HepG2 (cell line): ENCODE measurements at regions not wholly inside any gene's neighbourhood (a gene's known extent, or its start where the extent isn't known, plus 50 kb on each side); places are given as distances from the start of the nearest gene placed in this dataset.

Source experiments
- BHLHE40 ChIP-seq: IDR thresholded peaks from 2 replicates; pipeline ENCODE4 v1.6.1; 2011; ENCODE audit warnings: low read length, improper control_type of control experiment
- EP300 ChIP-seq, 3 experiments: sonication (generic) in 1 of 3; formaldehyde crosslinking in 1 of 3; IDR thresholded peaks; 2 replicates each; pipeline versions ENCODE4 v1.5.1 to v1.6.1; 2011 to 2020; ENCODE audit warnings: low read depth in 2 of 3, low read length in 2 of 3, borderline replicate concordance in 1 of 3, improper control_type of control experiment in 1 of 3, mild to moderate bottlenecking in 1 of 3, missing genetic modification reagents in 1 of 3, moderate library complexity in 1 of 3
- FOXA3 ChIP-seq: IDR thresholded peaks from 2 replicates; pipeline ENCODE4 v1.6.1; 2016; ENCODE audit warnings: missing genetic modification reagents, missing compliant biosample characterization
- MYNN ChIP-seq: sonication (generic); formaldehyde crosslinking; IDR thresholded peaks from 2 replicates; pipeline ENCODE4 v1.4.0; 2020; ENCODE audit warnings: mild to moderate bottlenecking, low read depth, missing genetic modification reagents
- NR3C1 ChIP-seq: sonication (generic); formaldehyde crosslinking; IDR thresholded peaks from 2 replicates; pipeline ENCODE4 v1.4.0; 2020; ENCODE audit warnings: missing genetic modification reagents
- RCOR2 ChIP-seq: IDR thresholded peaks from 2 replicates; pipeline ENCODE4 v1.6.1; 2016; ENCODE audit warnings: missing biosample characterization, missing genetic modification reagents
- SYNCRIP ChIP-seq: fragments of 200-400 bp; formaldehyde crosslinking; IDR thresholded peaks from 2 replicates; pipeline ENCODE4 v1.6.1; 2018; ENCODE audit warnings: mild to moderate bottlenecking, low read depth, low read length; ENCODE audit not compliant: insufficient read depth
- TGIF2 ChIP-seq: IDR thresholded peaks from 2 replicates; pipeline ENCODE4 v1.6.1; 2016; ENCODE audit warnings: control low read depth, missing compliant biosample characterization
- THYN1 ChIP-seq: sonication (generic); formaldehyde crosslinking; IDR thresholded peaks from 2 replicates; pipeline ENCODE4 v1.8.1; 2023; ENCODE audit warnings: low read depth, mild to moderate bottlenecking, moderate library complexity, missing genetic modification reagents, borderline replicate concordance
- YY1 ChIP-seq: IDR thresholded peaks from 2 replicates; pipeline ENCODE4 v1.6.1; 2011; ENCODE audit warnings: low read length, low read depth, moderate library complexity, mild to moderate bottlenecking; ENCODE audit not compliant: insufficient read depth, insufficient replicate concordance
- ZNF747 ChIP-seq: sonication (generic); formaldehyde crosslinking; IDR thresholded peaks from 2 replicates; pipeline ENCODE4 v1.8.1; 2023; ENCODE audit warnings: missing genetic modification reagents, mild to moderate bottlenecking, borderline replicate concordance
- ZNF782 ChIP-seq: sonication (generic); formaldehyde crosslinking; IDR thresholded peaks from 2 replicates; pipeline ENCODE4 v1.4.0; 2020; ENCODE audit warnings: missing genetic modification reagents, mild to moderate bottlenecking, borderline replicate concordance
- ZNF841 ChIP-seq: sonication (generic); formaldehyde crosslinking; IDR thresholded peaks from 2 replicates; pipeline ENCODE4 v1.8.1; 2023; ENCODE audit warnings: missing genetic modification reagents, borderline replicate concordance
- TF ChIP-seq, protein P1 (sequence below): IDR thresholded peaks from 2 replicates; pipeline ENCODE4 v1.6.1; 2016; ENCODE audit warnings: mild to moderate bottlenecking
- TF ChIP-seq, protein P2 (sequence below): IDR thresholded peaks from 2 replicates; pipeline ENCODE4 v1.6.1; 2016; ENCODE audit warnings: low read depth, borderline replicate concordance
- TF ChIP-seq, protein P3 (sequence below): sonication (generic); formaldehyde crosslinking; IDR thresholded peaks from 2 replicates; pipeline ENCODE4 v1.4.0; 2020; ENCODE audit warnings: mild to moderate bottlenecking, missing genetic modification reagents
- TF ChIP-seq, protein P4 (sequence below): sonication (generic); formaldehyde crosslinking; IDR thresholded peaks from 2 replicates; pipeline ENCODE4 v1.4.0; 2020; ENCODE audit warnings: missing genetic modification reagents
- TF ChIP-seq, protein P5 (sequence below): sonication (generic); formaldehyde crosslinking; IDR thresholded peaks from 2 replicates; pipeline ENCODE4 v1.4.0; 2020; ENCODE audit warnings: mild to moderate bottlenecking, missing genetic modification reagents
- TF ChIP-seq, protein P6 (sequence below): sonication (generic); formaldehyde crosslinking; IDR thresholded peaks from 2 replicates; pipeline ENCODE4 v1.5.0; 2020; ENCODE audit warnings: mild to moderate bottlenecking, low read depth, missing genetic modification reagents, borderline replicate concordance
- TF ChIP-seq, protein P7 (sequence below): sonication (generic); formaldehyde crosslinking; IDR thresholded peaks from 2 replicates; pipeline ENCODE4 v1.9.0; 2021; ENCODE audit warnings: missing genetic modification reagents, borderline replicate concordance

DNA sequence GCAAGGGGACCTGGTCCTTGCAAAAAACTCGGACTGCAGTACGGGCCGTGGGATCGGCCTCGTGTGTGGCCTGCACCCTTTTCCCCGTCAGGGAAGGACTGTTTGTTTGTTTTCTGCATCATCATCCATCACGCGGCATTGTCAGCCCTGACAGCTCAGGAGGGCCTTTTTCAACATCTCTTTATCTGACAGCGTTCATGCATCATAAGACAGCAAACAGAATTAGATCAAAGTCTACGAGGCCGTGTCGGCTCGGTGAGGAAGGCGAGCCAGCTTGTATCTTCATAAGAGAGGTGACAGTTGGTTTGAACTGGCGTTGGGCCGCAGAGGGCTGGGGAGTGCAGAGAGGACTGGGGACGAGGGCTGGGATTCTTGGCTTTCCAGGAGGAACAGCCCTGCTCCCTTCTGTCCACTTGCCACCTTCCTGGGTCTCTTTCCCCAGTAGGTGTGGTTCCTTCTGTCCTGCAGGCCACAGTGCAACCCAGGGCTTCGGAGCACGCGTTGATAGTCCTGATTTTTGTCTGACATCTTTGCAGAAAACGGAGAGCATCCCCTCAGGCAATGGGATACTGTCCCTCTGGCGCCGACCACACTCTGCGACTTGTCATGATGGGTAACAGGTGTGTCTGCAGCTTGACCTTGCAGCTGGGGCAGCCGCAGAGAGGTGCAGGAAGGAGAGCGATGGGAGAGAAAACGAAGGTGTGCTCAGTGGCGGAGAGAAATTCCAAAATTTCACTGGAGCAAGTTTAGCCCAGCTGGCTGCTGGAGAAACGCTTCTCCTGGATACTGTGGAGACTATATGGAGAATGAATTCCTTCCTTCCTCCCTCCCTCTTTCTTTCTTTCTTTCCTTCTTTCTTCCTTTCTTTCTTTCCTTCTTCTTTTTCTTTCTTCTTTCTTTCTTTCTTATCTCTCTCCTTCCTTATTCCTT is 104.0 kb upstream of the SHOX start (continued):
- TF ChIP-seq, protein P1, sequence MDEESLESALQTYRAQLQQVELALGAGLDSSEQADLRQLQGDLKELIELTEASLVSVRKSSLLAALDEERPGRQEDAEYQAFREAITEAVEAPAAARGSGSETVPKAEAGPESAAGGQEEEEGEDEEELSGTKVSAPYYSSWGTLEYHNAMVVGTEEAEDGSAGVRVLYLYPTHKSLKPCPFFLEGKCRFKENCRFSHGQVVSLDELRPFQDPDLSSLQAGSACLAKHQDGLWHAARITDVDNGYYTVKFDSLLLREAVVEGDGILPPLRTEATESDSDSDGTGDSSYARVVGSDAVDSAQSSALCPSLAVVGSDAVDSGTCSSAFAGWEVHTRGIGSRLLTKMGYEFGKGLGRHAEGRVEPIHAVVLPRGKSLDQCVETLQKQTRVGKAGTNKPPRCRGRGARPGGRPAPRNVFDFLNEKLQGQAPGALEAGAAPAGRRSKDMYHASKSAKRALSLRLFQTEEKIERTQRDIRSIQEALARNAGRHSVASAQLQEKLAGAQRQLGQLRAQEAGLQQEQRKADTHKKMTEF = peak; percentile 52; the same call in 1 of the 2 replicates
- TF ChIP-seq EP300 (IDR thresholded peaks at IDR 0.05; ENCODE audit: low read depth in 2 of 2, low read length in 2 of 2) (0 out of 4 replicates have a peak, but pooled peaks of 1 of the 2 experiments have one; percentile 26), EP300 (CRISPR knock-in tag; IDR thresholded peaks at IDR 0.05; ENCODE audit: borderline replicate concordance) (no peak; the same call in 1 of the 2 replicates), MYNN (CRISPR knock-in tag) (no peak), ZNF747 (no peak), FOXA3 (CRISPR knock-in tag) (peak; percentile 53; the same call in 1 of the 2 replicates), THYN1 (CRISPR knock-in tag) (no peak), NR3C1 (CRISPR knock-in tag) (no peak), RCOR2 (no peak), ZNF782 (CRISPR knock-in tag) (no peak), BHLHE40 (peak; percentile 55; the same call in 1 of the 2 replicates), YY1 (no peak), TGIF2 (CRISPR knock-in tag) (peak; percentile 58; the same call in 1 of the 2 replicates), SYNCRIP (no peak), ZNF841 (CRISPR knock-in tag) (no peak)
- TF ChIP-seq, protein P2, sequence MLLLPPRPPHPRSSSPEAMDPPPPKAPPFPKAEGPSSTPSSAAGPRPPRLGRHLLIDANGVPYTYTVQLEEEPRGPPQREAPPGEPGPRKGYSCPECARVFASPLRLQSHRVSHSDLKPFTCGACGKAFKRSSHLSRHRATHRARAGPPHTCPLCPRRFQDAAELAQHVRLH = no peak
- TF ChIP-seq, protein P3, sequence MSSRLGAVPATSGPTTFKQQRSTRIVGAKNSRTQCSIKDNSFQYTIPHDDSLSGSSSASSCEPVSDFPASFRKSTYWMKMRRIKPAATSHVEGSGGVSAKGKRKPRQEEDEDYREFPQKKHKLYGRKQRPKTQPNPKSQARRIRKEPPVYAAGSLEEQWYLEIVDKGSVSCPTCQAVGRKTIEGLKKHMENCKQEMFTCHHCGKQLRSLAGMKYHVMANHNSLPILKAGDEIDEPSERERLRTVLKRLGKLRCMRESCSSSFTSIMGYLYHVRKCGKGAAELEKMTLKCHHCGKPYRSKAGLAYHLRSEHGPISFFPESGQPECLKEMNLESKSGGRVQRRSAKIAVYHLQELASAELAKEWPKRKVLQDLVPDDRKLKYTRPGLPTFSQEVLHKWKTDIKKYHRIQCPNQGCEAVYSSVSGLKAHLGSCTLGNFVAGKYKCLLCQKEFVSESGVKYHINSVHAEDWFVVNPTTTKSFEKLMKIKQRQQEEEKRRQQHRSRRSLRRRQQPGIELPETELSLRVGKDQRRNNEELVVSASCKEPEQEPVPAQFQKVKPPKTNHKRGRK (CRISPR knock-in tag) = peak; percentile 64
- TF ChIP-seq, protein P4, sequence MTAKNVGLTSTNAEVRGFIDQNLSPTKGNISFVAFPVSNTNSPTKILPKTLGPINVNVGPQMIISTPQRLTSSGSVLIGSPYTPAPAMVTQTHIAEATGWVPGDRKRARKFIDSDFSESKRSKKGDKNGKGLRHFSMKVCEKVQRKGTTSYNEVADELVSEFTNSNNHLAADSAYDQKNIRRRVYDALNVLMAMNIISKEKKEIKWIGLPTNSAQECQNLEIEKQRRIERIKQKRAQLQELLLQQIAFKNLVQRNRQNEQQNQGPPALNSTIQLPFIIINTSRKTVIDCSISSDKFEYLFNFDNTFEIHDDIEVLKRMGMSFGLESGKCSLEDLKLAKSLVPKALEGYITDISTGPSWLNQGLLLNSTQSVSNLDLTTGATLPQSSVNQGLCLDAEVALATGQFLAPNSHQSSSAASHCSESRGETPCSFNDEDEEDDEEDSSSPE (CRISPR knock-in tag) = no peak
- TF ChIP-seq, protein P5, sequence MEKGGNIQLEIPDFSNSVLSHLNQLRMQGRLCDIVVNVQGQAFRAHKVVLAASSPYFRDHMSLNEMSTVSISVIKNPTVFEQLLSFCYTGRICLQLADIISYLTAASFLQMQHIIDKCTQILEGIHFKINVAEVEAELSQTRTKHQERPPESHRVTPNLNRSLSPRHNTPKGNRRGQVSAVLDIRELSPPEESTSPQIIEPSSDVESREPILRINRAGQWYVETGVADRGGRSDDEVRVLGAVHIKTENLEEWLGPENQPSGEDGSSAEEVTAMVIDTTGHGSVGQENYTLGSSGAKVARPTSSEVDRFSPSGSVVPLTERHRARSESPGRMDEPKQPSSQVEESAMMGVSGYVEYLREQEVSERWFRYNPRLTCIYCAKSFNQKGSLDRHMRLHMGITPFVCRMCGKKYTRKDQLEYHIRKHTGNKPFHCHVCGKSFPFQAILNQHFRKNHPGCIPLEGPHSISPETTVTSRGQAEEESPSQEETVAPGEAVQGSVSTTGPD = no peak
- TF ChIP-seq, protein P6, sequence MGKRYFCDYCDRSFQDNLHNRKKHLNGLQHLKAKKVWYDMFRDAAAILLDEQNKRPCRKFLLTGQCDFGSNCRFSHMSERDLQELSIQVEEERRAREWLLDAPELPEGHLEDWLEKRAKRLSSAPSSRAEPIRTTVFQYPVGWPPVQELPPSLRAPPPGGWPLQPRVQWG = no peak
- TF ChIP-seq, protein P7, sequence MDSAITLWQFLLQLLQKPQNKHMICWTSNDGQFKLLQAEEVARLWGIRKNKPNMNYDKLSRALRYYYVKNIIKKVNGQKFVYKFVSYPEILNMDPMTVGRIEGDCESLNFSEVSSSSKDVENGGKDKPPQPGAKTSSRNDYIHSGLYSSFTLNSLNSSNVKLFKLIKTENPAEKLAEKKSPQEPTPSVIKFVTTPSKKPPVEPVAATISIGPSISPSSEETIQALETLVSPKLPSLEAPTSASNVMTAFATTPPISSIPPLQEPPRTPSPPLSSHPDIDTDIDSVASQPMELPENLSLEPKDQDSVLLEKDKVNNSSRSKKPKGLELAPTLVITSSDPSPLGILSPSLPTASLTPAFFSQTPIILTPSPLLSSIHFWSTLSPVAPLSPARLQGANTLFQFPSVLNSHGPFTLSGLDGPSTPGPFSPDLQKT (CRISPR knock-in tag) = no peak
